Thymus (tissue), 11 donors: ENCODE measurements at regions not wholly inside any gene's neighbourhood (a gene's known extent, or its start where the extent isn't known, plus 50 kb on each side); places are given as distances from the start of the nearest gene placed in this dataset.

ENCODE experiments used
- DNase-seq, 9 donors: peaks; one replicate each; pipeline ENCODE4 v3.0.0-alpha.2; 2013; ENCODE audit warnings: low spot score in 9 of 9, low read depth in 6 of 9, missing footprints in 1 of 9
- H3K27ac ChIP-seq, 2 donors: one replicate each; pipeline ENCODE4 v1.5.1; 2013; ENCODE audit warnings: control low read depth in 1 of 2, low read depth in 1 of 2, low read length in 1 of 2, mild to moderate bottlenecking in 1 of 2, moderate library complexity in 1 of 2
- H3K27me3 ChIP-seq, 2 donors: one replicate each; pipeline ENCODE4 v1.5.1; 2013; ENCODE audit warnings: low read length in 1 of 2; ENCODE audit not compliant: control insufficient read depth in 2 of 2, insufficient read depth in 1 of 2
- H3K36me3 ChIP-seq, 2 donors: one replicate each; pipeline ENCODE4 v1.5.1; 2013; ENCODE audit warnings: low read length in 1 of 2, mild to moderate bottlenecking in 1 of 2, moderate library complexity in 1 of 2; ENCODE audit not compliant: control insufficient read depth in 2 of 2, insufficient read depth in 2 of 2
- H3K4me1 ChIP-seq, 2 donors: one replicate each; pipeline ENCODE4 v1.5.1; 2013; ENCODE audit warnings: low read length in 2 of 2; ENCODE audit not compliant: control insufficient read depth in 2 of 2, insufficient read depth in 2 of 2
- H3K4me3 ChIP-seq, 2 donors: one replicate each; pipeline ENCODE4 v1.5.1; 2013; ENCODE audit warnings: low read length in 2 of 2, control low read depth in 1 of 2, mild to moderate bottlenecking in 1 of 2
- H3K9me3 ChIP-seq, 2 donors: one replicate each; pipeline ENCODE4 v1.5.1; 2013; ENCODE audit warnings: low read length in 1 of 2, mild to moderate bottlenecking in 1 of 2; ENCODE audit not compliant: control insufficient read depth in 2 of 2, insufficient read depth in 1 of 2
- WGBS: extraction: QIAGEN DNeasy Blood & Tissue Kit; methylation state at CpG from one replicate; pipeline ENCODE4 v1.1.7; 2013; 5-methylcytosine and 5-hydroxymethylcytosine counted together
- donor health status: healthy.

DNA sequence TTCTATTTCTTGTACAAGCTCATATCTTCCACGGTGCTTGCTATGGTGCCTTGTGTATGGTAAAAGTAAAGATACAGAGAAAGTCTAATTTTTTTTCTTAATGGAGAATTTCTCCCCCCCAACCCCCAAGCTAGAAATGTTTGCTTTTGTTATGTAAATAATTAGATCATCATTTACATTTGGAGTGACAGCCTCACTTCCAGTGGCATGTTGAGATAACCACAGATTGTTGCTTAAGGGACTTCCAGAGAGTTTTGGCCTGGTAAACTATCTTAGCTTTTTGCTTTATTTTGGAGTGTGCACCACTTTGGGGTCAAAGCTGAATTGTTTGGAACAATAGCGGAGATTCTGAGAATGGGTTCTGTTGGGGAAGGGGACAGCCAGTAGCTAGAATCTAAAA lies 129.7 kb downstream of the ZNF365 start:
- no peaks in the 10 kb centered on the region for H3K27me3 ChIP-seq
- WGBS, result 98% methylated on average over 2 of the region's 2 CpGs
- no peaks in the 10 kb centered on the region for H3K4me1 ChIP-seq
- no peak overlapping the region for H3K27ac ChIP-seq
- no peak for DNase-seq
- no peaks in the 10 kb centered on the region for H3K9me3 ChIP-seq
- no peak overlapping the region for H3K4me3 ChIP-seq
- H3K36me3 ChIP-seq, result no peaks in the 10 kb centered on the region

DNA sequence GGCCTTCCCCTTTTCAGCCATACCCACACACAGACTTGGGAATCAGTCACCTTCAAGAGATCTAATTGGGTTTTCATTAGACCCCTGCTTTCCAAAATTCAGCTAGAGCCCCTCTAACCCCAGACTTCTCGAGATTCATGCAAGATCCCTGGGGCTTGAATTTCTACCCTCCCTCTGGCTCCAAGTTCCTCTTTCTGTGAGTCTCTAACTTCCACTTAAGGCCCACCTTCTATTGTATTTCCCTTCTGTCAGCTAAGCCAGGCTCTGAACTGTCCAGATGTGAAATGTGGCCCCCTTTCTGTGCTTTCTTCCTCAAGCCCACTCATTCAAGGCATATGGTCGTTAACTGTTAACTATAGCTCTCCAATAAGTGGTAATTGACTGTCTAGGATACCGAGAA lies 132.2 kb downstream of the ZNF365 start:
- Histone ChIP-seq H3K4me3 (no peak overlapping the region), H3K4me1 (no peaks in the 10 kb centered on the region), H3K9me3 (no peaks in the 10 kb centered on the region), H3K27ac (no peak overlapping the region), H3K36me3 (no peaks in the 10 kb centered on the region), H3K27me3 (no peaks in the 10 kb centered on the region)
- 20% methylated on average over 3 of the region's 3 CpGs for WGBS
- DNase-seq, result no peak

DNA sequence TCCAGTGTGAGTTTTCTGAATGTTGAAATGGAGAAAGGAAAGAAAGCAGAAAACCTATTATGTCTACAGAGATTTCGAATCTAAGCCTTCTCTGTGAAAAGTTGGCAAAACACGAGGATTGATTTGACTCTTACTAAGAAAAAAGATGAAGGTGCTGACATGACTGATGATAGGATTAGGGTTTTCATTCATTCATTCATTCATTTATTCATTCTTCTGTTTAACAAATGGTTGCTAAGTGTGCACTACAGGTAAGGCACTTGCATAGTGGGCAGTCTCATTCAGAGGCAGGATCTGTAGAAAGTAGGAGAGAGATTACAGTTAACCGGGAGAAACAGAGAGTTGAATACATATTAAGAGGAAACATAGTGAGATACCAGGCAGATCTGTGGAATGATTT lies 137.1 kb downstream of the ZNF365 start:
- H3K4me1 ChIP-seq, result no peaks in the 10 kb centered on the region
- 97% methylated on average over 3 of the region's 3 CpGs for WGBS
- H3K27me3 ChIP-seq, result no peaks in the 10 kb centered on the region

DNA sequence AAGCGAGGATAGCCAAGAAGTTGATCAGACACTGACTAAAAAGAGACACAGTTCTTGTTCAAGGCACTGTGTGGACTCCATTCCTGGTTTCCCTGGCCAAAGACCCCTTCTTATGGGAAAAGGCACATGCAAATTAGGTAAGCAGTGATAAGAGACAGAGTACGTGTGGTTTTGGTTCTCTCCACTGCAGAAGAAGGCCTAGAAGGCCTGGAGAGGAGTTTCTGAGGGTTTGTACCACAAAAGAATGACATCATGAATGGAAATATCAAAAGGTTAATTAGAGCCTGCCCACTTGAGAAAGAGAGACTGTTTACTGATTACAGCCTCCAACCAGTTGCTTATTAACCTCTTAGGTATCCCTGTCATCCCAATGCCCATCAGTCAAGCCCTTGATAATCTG lies 137.5 kb downstream of the ZNF365 start:
- DNase-seq, result no peak
- WGBS, result 92% methylated on average over 2 of the region's 2 CpGs
- Histone ChIP-seq H3K4me1 (no peaks in the 10 kb centered on the region), H3K4me3 (no peak overlapping the region), H3K36me3 (no peaks in the 10 kb centered on the region), H3K9me3 (no peaks in the 10 kb centered on the region), H3K27ac (no peak overlapping the region), H3K27me3 (no peaks in the 10 kb centered on the region)

More for the DNA sequence above, 137.1 kb downstream of the ZNF365 start:
- Histone ChIP-seq H3K36me3 (no peaks in the 10 kb centered on the region), H3K4me3 (no peak overlapping the region), H3K9me3 (no peaks in the 10 kb centered on the region), H3K27ac (no peak overlapping the region)
- DNase-seq, result no peak

DNA sequence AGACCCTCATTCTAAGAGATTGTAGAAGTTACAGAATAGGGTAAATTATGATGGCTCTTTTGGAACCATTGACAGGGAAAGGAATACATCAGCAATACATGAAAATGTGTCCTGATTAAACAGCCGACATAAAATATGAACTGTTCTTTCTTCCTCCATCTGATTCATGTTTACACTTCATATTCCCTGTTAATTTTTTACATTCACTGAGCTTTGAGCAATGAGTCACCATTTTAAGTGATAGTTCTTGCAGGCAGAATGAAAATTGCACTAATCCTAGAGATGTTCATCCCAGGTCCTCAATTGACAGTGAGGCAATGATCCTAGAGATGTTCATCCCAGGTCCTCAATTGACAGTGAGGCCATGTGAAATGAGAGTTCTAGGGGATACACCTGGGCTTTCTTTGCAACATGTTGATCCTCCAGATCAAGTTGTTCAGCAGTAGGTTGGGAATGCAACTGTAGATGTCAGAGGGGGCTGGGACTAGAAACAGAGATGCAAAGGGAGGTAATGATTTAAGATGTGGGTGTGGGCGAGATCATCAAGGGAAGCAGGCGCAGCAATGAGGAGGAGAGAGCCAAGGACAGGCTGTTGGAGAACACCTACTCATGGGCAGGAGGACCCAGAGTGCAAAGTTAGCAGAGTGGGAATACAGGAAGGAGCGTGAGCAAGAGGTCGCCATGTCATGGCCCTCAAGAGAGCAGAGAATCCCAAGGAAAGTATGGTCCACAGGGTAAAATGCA lies 138.7 kb downstream of the ZNF365 start:
- no peak for DNase-seq
- 87% methylated on average over 5 of the region's 5 CpGs for WGBS
- H3K4me1 ChIP-seq, result no peaks in the 10 kb centered on the region

DNA sequence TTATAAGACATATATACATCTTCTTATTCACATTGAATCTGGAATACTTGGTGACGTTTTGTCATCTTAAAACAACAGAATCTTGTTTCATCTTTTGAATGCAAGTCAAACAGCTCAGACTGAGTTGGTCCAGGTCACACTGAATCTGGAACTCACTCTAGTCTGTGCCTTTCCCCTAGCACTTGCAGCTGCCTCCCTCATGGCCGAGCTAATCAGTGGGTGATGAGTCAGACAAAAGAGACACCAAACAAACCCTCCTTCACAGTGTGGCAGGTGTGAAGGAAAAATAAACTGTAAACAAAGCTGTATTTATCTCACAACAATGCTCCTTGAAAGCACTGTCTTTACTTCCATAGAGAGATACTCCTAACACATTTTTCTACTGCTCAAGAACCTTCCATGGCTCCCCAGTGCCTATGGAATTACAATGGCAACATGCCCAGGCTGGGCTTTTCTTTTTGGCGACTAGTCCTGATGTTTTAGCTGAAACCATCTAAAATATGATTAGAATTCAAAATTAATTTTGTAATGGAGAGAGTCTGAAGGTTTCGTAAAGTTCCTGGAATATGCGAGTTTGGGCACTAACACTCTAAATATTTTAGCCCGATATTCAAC lies 140.0 kb downstream of the ZNF365 start:
- Histone ChIP-seq H3K4me1 (no peaks in the 10 kb centered on the region), H3K9me3 (no peaks in the 10 kb centered on the region), H3K36me3 (no peaks in the 10 kb centered on the region), H3K27me3 (no peaks in the 10 kb centered on the region), H3K27ac (no peak overlapping the region), H3K4me3 (no peak overlapping the region)
- DNase-seq, result no peak
- 93% methylated on average over 6 of the region's 6 CpGs for WGBS

More for the DNA sequence above, 138.7 kb downstream of the ZNF365 start:
- no peaks in the 10 kb centered on the region for H3K9me3 ChIP-seq
- H3K36me3 ChIP-seq, result no peaks in the 10 kb centered on the region
- H3K27ac ChIP-seq, result no peak overlapping the region
- no peak overlapping the region for H3K4me3 ChIP-seq
- H3K27me3 ChIP-seq, result no peaks in the 10 kb centered on the region

DNA sequence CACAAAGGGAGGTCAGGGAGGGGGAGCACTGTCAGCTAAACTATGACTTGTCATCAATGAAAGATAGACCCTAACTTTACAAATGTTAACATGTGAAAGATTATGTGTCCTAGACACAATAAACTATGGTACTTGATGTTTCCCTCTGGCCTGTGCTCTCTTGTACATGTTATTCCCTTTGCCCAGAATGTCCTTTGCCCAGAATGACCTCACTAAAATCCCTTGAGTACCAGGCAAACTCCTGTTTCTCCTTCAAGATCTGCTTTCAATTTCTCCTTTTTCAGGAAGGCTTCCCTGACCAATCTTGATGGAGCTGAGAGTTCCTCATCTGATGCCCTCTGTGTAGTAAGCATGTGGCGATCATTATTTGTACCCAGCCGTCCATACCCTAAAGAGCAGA lies 143.1 kb downstream of the ZNF365 start:
- Histone ChIP-seq H3K9me3 (no peaks in the 10 kb centered on the region), H3K4me1 (no peaks in the 10 kb centered on the region), H3K27me3 (no peaks in the 10 kb centered on the region), H3K36me3 (no peaks in the 10 kb centered on the region), H3K27ac (no peak overlapping the region), H3K4me3 (no peak overlapping the region)
- no peak for DNase-seq
- WGBS, result 98% methylated on average over 2 of the region's 2 CpGs

DNA sequence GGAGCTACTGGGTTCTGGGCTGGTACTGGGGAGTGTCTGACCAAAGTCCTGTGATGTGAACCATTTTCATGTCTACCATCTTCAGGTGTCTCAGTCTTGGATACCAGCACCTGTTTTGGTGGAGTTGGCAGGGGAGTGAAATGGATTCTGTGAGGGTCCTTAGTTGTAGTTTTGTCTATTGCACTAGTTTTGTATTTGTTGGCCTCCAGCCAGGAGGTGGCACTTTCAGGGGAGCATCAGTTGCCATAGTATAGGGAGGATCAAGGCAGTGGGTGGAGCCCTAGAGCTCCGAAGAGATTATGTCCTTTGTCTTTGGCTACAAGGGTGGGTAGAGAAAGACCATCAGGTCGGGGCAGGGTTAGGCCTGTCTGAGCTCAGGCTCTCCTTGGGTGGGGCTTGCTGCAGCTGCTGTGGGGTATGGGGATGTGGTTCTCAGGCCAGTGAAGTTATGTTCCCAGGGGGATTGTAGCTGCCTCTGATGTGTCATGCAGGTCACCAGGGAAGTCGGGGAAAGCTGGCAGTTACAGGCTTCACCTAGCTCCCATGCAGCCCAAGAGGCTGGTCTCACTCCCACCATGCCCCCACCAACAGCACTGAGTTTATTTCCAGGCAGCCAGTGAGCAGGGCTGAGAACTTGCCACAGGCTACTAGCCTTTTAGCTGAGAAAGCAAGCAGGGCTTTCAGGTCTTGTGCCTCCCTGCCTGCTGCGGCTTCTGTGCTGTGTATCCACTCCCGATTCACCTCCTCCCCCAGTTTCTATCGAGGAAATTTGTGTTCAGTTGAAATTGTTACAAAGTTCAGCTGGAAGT lies 153.1 kb downstream of the ZNF365 start:
- H3K36me3 ChIP-seq, result no peaks in the 10 kb centered on the region
- H3K27ac ChIP-seq, result no peak overlapping the region
- 79% methylated on average over 6 of the region's 6 CpGs for WGBS
- DNase-seq, result no peak
- H3K27me3 ChIP-seq, result no peaks in the 10 kb centered on the region
- H3K4me1 ChIP-seq, result peaks cover 0 to 15% of the 10 kb centered on the region in 2 donors
- H3K9me3 ChIP-seq, result no peaks in the 10 kb centered on the region
- no peak overlapping the region for H3K4me3 ChIP-seq

DNA sequence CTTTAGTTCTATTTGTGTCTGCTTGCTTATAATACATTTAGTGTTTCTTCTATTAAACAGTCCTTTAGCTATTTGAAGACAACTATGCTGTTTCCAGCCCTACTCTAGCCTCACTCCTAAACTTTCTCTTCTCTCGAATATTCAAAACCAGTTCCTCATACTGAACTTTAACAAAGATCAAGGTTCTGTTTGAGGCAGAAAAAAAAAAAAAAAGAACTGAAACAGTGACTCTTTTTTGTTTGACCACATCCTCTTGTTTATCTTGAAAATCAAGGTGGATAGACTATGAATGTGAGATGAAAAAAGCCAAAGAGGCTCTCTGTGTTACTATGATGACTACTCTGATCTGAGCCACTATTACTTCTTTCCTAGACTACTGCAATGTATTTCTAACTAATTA lies 154.3 kb downstream of the ZNF365 start:
- Histone ChIP-seq H3K27me3 (no peaks in the 10 kb centered on the region), H3K9me3 (no peaks in the 10 kb centered on the region), H3K4me1 (peaks cover 0 to 15% of the 10 kb centered on the region in 2 donors), H3K36me3 (no peaks in the 10 kb centered on the region), H3K4me3 (no peak overlapping the region), H3K27ac (no peak overlapping the region)
- 6% methylated on average over 1 of the region's 1 CpG for WGBS
- DNase-seq, result peak in 8 of 9 donors; percentile 28 to 80 (median 39)
